ENCODE measurements at regions not wholly inside any gene's neighbourhood (a gene's known extent, or its start where the extent isn't known, plus 50 kb on each side); places are given as distances from the start of the nearest gene placed in this dataset.

DNA sequence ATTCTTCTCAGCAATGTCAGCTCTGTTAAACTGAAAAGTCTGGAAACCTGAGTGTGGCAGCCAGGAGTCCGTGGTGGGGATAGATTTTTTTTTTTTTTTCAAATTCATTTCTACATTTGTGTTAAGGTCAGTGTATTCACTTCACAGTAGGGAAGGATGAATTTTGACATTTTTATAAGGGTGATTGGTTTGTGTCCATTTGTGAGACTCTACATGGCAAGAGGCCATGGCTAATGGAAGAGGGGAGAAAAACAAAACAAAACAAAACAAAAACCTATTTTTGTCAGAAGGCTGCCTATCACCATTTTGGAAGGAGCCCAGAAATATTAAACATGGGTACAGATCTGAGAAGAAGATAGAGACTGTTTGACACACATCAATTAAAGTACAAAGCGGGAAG is 176.1 kb downstream of the RMST start (continued):
- TF ChIP-seq, protein P1, sequence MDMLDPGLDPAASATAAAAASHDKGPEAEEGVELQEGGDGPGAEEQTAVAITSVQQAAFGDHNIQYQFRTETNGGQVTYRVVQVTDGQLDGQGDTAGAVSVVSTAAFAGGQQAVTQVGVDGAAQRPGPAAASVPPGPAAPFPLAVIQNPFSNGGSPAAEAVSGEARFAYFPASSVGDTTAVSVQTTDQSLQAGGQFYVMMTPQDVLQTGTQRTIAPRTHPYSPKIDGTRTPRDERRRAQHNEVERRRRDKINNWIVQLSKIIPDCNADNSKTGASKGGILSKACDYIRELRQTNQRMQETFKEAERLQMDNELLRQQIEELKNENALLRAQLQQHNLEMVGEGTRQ (IDR thresholded peaks at IDR 0.05; ENCODE audit: borderline replicate concordance, low read depth, low read length) = no peak

DNA sequence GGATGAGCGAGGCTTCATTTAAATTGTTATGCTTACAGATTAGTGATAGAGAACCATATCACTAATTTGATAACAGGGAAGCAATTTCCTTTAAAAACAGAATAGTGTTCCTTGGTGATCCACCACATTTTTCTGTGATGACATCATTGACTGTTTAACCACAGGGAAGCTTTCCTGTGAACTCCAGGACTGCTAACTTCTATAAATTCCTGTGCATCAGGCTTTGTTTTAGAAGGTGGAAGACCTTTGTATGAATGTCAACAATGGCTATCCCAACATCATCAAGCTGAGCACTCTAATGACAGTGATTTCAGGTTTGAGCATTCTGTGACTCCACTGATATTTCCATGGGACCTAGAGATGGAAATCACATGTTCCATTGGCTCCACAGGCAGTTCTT is 177.1 kb downstream of the RMST start:
- no peak for DNase-seq (ENCODE audit: low read depth, low spot score)
- ATAC-seq = no peak
- Histone ChIP-seq H3K4me1 (ENCODE audit: control insufficient read depth, insufficient read depth, low read length) (no peaks in the 10 kb centered on the region), H3K36me3 (ENCODE audit: control insufficient read depth in 2 of 2, insufficient read depth in 2 of 2, low read length in 1 of 2) (no peaks in the 10 kb centered on the region), H2AFZ (ENCODE audit: control insufficient read depth, low read depth, low read length) (no peak overlapping the region), H3K4me3 (no peak overlapping the region), H3K79me2 (ENCODE audit: control insufficient read depth, insufficient read depth, low read length) (no peaks in the 10 kb centered on the region), H4K20me1 (ENCODE audit: control insufficient read depth, insufficient read depth) (no peaks in the 10 kb centered on the region), H3K9me3 (replicated peaks; ENCODE audit: control insufficient read depth, insufficient read depth, low read length) (no peaks in the 10 kb centered on the region), H3K9ac (ENCODE audit: control insufficient read depth, insufficient read depth, low read length) (no peak overlapping the region), H3K27me3 (replicated peaks in 1 of 2; ENCODE audit: control insufficient read depth in 2 of 2, insufficient read depth in 2 of 2, low read length in 1 of 2) (no peaks in the 10 kb centered on the region), H3K27ac (ENCODE audit: control insufficient read depth, insufficient read depth) (no peak overlapping the region), H3K4me2 (ENCODE audit: control insufficient read depth, insufficient read depth) (no peak overlapping the region)
- BruUV-seq (replicated peaks) = no TSS peak
- POLR2A ChIA-PET = no interaction called here
- SMC1A ChIA-PET (ENCODE audit: uncharacterized antibody, unreplicated experiment) = no interaction called here
- FAIRE-seq = no peak
- intact Hi-C loops (cut with micrococcal nuclease; ENCODE audit: unreplicated experiment) = no loop called here
- in situ Hi-C loops (cut with MboI) = no loop called here
- 29% methylated on average over 1 of the region's 1 CpG for WGBS (ENCODE audit: insufficient coverage, insufficient replicate concordance, low lambda C conversion rate, missing lambda C conversion rate)
- CTCF ChIA-PET = no interaction called here
- RAD21 ChIA-PET (ENCODE audit: unreplicated experiment) = no interaction called here
- TF ChIP-seq GATAD2B (conservative IDR thresholded peaks at IDR 0.05; ENCODE audit: low read depth) = no peak
- no peak for TF ChIP-seq CHD4 (IDR thresholded peaks at IDR 0.05)
- TF ChIP-seq TBL1XR1 (IDR thresholded peaks at IDR 0.05; ENCODE audit: low read depth, low read length) = no peak
- TF ChIP-seq, protein P2, sequence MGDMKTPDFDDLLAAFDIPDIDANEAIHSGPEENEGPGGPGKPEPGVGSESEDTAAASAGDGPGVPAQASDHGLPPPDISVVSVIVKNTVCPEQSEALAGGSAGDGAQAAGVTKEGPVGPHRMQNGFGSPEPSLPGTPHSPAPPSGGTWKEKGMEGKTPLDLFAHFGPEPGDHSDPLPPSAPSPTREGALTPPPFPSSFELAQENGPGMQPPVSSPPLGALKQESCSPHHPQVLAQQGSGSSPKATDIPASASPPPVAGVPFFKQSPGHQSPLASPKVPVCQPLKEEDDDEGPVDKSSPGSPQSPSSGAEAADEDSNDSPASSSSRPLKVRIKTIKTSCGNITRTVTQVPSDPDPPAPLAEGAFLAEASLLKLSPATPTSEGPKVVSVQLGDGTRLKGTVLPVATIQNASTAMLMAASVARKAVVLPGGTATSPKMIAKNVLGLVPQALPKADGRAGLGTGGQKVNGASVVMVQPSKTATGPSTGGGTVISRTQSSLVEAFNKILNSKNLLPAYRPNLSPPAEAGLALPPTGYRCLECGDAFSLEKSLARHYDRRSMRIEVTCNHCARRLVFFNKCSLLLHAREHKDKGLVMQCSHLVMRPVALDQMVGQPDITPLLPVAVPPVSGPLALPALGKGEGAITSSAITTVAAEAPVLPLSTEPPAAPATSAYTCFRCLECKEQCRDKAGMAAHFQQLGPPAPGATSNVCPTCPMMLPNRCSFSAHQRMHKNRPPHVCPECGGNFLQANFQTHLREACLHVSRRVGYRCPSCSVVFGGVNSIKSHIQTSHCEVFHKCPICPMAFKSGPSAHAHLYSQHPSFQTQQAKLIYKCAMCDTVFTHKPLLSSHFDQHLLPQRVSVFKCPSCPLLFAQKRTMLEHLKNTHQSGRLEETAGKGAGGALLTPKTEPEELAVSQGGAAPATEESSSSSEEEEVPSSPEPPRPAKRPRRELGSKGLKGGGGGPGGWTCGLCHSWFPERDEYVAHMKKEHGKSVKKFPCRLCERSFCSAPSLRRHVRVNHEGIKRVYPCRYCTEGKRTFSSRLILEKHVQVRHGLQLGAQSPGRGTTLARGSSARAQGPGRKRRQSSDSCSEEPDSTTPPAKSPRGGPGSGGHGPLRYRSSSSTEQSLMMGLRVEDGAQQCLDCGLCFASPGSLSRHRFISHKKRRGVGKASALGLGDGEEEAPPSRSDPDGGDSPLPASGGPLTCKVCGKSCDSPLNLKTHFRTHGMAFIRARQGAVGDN (IDR thresholded peaks at IDR 0.05) = no peak
- TF ChIP-seq, protein P3, sequence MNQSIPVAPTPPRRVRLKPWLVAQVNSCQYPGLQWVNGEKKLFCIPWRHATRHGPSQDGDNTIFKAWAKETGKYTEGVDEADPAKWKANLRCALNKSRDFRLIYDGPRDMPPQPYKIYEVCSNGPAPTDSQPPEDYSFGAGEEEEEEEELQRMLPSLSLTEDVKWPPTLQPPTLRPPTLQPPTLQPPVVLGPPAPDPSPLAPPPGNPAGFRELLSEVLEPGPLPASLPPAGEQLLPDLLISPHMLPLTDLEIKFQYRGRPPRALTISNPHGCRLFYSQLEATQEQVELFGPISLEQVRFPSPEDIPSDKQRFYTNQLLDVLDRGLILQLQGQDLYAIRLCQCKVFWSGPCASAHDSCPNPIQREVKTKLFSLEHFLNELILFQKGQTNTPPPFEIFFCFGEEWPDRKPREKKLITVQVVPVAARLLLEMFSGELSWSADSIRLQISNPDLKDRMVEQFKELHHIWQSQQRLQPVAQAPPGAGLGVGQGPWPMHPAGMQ (IDR thresholded peaks at IDR 0.05; ENCODE audit: borderline replicate concordance) = no peak
- no peak for TF ChIP-seq ZNF622 (IDR thresholded peaks at IDR 0.05)
- TF ChIP-seq MEF2B (IDR thresholded peaks at IDR 0.05; ENCODE audit: partially characterized antibody, poor library complexity, severe bottlenecking) = no peak
- TF ChIP-seq SREBF2 (IDR thresholded peaks at IDR 0.05; ENCODE audit: low read length) = no peak
- TF ChIP-seq TARDBP (IDR thresholded peaks at IDR 0.05; ENCODE audit: borderline replicate concordance) = no peak
- TF ChIP-seq SREBF1 (IDR thresholded peaks at IDR 0.05; ENCODE audit: low read length) = no peak
- TF ChIP-seq, protein P4, sequence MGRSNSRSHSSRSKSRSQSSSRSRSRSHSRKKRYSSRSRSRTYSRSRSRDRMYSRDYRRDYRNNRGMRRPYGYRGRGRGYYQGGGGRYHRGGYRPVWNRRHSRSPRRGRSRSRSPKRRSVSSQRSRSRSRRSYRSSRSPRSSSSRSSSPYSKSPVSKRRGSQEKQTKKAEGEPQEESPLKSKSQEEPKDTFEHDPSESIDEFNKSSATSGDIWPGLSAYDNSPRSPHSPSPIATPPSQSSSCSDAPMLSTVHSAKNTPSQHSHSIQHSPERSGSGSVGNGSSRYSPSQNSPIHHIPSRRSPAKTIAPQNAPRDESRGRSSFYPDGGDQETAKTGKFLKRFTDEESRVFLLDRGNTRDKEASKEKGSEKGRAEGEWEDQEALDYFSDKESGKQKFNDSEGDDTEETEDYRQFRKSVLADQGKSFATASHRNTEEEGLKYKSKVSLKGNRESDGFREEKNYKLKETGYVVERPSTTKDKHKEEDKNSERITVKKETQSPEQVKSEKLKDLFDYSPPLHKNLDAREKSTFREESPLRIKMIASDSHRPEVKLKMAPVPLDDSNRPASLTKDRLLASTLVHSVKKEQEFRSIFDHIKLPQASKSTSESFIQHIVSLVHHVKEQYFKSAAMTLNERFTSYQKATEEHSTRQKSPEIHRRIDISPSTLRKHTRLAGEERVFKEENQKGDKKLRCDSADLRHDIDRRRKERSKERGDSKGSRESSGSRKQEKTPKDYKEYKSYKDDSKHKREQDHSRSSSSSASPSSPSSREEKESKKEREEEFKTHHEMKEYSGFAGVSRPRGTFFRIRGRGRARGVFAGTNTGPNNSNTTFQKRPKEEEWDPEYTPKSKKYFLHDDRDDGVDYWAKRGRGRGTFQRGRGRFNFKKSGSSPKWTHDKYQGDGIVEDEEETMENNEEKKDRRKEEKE (IDR thresholded peaks at IDR 0.05) = no peak
- TF ChIP-seq BCL11A (IDR thresholded peaks at IDR 0.05; ENCODE audit: low read depth, low read length) = no peak
- TF ChIP-seq, protein P5, sequence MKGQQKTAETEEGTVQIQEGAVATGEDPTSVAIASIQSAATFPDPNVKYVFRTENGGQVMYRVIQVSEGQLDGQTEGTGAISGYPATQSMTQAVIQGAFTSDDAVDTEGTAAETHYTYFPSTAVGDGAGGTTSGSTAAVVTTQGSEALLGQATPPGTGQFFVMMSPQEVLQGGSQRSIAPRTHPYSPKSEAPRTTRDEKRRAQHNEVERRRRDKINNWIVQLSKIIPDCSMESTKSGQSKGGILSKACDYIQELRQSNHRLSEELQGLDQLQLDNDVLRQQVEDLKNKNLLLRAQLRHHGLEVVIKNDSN (IDR thresholded peaks at IDR 0.05; ENCODE audit: borderline replicate concordance, extremely low read length, insufficient read depth, low read depth, low read length) = no peak
- no peak for TF ChIP-seq RCOR1 (conservative IDR thresholded peaks at IDR 0.05; ENCODE audit: low read depth, low read length)
